Pons (tissue), 1 donor: ENCODE measurements at regions not wholly inside any gene's neighbourhood (a gene's known extent, or its start where the extent isn't known, plus 50 kb on each side); places are given as distances from the start of the nearest gene placed in this dataset.
"Not testable (repeated sequence)": the region's sequence is repeated elsewhere in the genome, so short reads cannot be mapped to it uniquely, and the experiment has no call there.

Source experiments
- DNase-seq: peaks from one replicate; pipeline ENCODE4 v3.0.0-alpha.2; 2016; ENCODE audit warnings: low spot score

- no peak for DNase-seq
Observed at GRCh38 chr13:31385540-31385939, 185.8 kb downstream of the B3GLCT start.

- no peak for DNase-seq
Observed at GRCh38 chr13:31394506-31394905, 194.7 kb downstream of the B3GLCT start.

DNA sequence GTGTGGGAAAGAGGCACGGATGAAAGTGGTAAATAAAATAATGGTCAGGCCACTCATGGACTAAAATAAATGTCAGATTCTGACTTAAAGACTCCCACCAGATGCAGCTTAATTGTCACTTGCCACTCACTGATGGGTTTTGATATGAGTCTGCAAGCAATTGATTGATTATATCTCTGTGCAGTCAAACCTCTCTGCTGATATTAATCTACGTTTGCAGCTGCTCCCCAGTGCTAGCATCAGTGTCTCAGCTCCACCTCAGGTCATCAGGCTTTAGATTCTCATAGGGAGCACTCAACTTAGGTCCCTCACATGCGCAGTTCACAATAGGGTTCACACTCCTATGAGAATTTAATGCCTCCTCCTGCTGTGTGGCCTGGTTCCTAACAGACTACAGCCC, 195.3 kb downstream of the B3GLCT start:
- DNase-seq, result no peak

- DNase-seq, result no peak
Observed at GRCh38 chr13:31399690-31400089, 199.9 kb downstream of the B3GLCT start.

DNA sequence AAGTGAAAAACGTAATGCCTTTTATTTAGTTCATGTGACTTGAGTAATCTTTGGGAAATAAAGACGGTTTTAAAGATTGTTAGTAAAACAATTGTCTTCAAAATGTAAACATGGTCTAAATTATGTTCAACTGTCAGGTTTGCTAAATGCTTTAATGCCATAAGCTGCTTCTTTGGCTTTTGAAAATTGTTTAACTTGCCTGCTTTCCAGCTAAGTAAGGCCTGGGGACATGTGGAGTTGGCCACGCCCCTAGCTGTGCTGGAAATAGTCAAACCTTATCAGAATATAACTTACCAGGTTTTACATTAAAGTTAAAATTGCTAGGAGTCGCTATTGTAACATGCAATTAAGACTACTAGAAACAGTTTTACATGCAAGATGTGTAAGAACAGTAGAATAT, 203.9 kb downstream of the B3GLCT start:
- not testable (repeated sequence) for DNase-seq

GRCh38 chr13:31408927-31409326, 209.2 kb downstream of the B3GLCT start:
- no peak for DNase-seq

DNA sequence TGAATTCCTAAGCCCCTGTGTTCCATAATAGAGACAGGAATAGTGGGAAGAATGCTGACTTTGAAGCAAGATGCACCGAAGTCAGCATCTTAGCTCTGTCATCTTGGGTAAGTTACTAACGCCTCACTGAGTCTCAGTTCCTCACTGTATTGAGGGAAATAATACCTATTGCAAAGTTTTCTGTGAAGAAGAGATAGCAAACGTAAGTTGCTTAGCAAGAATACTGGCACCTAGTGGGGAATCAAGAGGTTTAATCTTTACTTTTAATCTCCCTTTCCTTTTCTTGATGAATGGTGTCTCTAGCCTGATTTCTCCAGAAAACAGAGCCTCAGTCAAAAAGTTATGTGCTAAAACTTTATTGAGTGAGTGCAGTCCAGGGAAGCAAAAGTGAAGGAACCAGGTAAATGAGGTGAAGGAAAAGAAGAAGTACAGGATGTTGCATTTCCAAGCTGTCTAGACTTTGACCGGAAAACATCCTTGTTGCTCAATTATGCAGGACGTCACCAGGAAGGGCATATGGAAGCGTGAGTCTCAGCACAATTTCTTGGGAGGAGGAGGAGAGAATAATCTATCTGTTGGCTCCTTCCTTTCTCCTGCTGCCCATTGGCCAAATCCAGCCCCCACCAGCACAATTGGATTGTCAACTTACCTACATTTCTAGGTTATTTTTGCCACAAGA, 210.0 kb downstream of the B3GLCT start:
- no peak for DNase-seq

DNA sequence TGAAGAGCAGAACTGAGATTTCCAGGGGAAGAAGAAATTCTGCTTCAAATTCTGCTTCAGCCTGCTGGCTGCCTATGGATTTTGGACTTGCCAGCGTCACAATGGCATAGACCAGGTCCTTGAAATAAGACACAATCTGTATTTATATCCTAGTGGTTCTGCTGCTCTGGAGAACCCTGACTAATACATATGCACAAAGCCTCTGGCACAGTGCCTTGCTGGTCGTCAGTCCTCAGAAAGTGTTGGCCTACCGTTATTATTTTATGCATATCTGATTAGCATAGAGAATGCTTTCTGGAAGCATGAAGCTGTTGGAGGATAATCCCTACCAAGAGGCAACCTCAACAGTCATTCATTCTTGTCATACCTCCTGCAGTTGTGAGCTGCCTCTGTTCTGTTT, 213.7 kb downstream of the B3GLCT start:
- no peak for DNase-seq

GRCh38 chr13:31416066-31416465, 216.3 kb downstream of the B3GLCT start:
- DNase-seq, result no peak

DNA sequence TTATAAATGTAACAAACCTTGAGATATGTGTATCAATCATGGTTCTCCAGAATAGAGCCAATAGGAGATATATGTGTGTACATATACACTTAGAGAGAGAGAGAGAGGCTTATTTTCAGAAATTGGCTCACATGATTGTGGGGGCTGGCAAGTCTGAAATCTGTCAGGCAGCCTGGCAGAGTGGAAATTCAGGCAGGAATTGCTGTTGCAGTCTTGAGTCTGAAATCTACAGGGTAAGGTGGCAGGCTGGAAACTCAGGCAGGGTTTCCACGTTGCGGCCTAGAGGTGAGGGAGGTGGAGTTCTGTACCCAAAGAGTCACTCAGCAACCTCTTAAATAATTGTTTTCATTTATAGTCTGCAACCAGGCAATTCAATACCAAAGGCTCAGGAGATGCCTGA, 218.4 kb downstream of the B3GLCT start:
- no peak for DNase-seq

- no peak for DNase-seq
Observed at GRCh38 chr13:31421756-31422155, 222.0 kb downstream of the B3GLCT start.

DNA sequence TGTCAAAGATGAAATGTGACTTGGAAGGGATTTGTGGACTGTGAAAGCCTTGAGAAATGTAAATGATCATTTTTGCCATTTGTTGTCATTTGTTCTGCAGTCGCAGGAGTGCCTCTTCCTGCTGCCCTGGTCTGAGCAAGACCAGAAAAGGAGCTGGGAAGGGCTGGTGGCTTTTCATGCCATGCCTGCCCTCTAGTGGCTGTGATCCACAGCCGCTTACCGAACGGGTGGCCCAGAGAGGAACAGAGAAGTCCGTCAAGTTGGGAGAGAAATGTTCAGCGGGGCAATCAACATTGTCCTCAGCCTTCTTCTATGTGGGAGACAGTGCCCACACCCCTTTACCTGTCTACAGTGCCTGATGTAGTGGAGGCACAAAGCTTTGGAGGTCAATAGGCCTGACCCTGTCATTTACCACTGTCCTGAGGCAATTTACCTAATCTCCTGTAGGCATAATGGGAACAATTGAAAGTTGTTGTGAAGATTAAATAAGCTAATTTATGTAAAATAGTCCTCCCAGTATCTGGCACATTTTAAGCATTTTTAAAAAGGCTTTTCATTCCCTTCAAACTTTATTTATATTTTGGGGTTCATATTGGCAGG, 224.5 kb downstream of the B3GLCT start:
- peak; percentile 76 for DNase-seq

DNA sequence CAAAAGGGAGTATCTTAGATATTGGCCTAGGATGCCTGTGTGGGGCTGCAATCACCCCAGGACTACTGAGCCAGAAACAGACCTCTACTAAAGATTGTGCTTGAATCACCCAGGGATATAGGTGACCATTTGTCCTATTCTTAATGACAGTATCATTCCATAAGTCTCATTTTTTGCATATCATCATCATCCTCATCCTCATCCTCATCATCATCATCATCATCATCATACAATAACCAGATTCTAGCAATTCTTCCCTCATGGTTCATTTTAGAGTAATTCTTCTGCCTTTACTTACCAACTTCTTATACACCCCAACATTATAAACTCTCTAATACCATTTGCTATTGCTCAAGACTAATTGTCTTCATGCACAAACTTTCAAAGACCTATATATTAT, 226.6 kb downstream of the B3GLCT start:
- no peak for DNase-seq

DNA sequence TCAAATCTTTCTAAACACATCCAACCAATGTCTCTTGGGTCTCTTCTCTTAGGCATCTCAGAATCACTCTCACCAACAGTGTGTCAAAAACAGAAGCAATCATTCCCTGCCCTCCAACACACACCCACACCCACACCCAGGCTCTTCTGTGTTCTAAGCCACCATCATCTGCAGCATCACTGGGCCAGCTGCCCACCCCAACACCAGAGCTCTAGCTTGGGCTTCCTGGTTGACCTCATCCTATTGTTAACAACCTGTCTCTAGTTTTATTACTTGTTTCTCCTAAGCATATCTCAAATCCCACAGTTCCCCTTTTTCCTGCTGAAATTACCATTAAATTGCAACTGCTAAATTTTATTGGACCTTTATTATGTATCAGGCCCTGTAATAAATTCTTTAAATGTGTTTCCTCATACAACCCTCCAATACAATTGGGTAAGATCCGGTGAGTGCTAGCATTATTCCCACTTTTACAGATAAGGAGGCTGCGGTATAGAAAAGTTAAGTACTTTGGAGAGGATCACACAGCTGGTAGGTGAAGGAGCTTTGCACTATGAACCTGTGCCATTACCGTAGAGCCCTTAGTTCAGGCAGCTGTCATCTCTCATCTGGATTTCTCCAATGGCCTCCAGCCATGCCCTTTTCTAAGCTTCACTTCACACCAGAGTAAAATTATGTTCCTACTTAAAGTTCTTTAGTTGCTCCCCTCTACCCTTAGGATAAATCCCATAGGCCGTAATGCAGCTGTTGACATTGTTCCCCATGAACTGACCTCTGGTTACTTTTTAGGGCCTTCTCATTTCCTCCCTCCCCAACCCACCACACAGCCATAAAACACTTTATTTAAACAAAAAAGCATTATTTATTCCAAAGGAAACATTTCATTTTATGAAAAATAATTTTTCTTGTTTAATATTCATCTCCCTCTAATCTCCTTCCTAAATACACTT, 227.7 kb downstream of the B3GLCT start:
- no peak for DNase-seq

- no peak for DNase-seq
Observed at GRCh38 chr13:31431722-31432137, 232.0 kb downstream of the B3GLCT start.

DNA sequence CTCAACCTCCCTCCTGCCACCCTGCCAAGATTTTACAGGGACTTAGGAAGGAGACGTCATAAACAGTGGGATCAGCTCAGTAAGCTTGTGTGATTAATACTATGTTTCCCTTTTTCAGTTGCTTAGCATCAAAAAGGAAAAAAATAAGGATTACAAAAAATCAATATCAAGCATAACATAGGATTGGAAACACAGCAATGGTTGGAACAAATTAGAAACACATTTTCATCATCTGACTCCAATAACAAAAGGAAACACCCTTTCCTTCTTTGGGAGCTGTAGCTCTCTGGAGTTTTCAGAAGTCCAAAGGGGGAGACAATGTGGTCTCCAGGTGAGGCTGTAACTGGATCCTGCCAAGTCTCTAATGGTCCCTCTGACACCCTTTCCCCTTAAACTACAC, 233.4 kb downstream of the B3GLCT start:
- DNase-seq, result no peak

DNA sequence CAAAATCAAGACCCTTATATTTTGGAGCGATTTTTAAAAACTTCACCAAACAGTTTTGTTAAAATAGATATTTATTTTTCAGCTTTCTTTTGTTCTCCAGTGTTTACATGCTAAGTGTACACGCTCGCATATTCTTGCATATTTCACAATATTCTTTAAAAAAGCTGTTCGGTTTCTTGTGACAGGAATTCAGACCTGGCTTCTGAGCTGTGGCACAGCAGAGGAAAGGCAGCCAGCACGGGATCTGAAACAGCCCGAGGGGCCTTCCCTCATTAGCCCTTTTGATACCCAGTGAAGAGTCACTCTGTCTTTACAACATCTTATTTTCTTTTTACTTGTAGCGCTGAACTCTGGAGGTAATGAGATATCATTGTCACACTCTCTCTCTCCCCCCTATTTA, 234.0 kb downstream of the B3GLCT start:
- DNase-seq, result no peak

GRCh38 chr13:31434613-31435012, 234.8 kb downstream of the B3GLCT start:
- no peak for DNase-seq

- DNase-seq, result no peak
Observed at GRCh38 chr13:31435536-31435935, 235.8 kb downstream of the B3GLCT start.

DNA sequence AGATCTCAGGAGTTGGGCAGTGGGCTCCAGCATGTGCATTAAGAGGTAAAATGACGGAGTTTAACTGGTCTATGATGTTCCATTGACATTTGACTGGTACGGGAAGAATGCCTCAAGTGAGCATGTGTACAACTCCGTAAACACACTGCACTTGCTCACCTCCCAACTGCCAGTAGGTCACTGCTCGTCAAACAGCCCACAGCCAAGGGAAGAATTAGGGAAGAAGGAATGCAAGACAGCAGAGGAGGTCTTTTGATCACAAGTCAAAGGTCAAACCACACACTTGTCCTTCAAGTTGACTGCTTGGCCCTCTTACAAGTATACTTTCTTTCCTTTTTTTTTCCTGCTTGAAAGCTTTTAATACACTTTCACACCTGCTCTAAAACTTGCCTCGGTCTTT, 236.7 kb downstream of the B3GLCT start:
- no peak for DNase-seq

DNA sequence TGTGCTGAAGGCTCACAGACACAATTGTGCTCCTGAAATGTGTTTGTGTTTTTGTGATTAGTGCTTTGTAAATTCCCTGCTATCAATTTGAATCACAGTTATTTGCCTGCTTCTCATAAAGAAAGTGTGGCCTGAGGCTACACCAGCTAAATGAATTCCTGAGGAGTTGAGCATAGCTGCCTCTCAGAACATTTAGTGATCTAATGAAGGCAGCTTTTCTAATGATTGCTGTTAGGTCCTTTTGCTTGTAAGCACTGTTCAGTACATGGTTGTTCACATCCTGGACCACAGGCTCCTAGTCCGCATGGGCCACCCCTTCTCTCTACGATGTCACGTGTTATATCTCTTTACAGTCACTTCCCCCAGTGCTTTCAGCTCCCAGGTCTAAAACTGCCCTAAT, 238.2 kb downstream of the B3GLCT start:
- no peak for DNase-seq

- no peak for DNase-seq
Observed at GRCh38 chr13:31440132-31440531, 240.4 kb downstream of the B3GLCT start.
